K562 (cell line): ENCODE measurements at regions not wholly inside any gene's neighbourhood (a gene's known extent, or its start where the extent isn't known, plus 50 kb on each side); places are given as distances from the start of the nearest gene placed in this dataset.

Experiments
- ATF7 ChIP-seq: fragments of 450-650 bp; IDR thresholded peaks from 2 replicates; pipeline ENCODE4 v1.7.1; 2014; ENCODE audit warnings: mild to moderate bottlenecking, moderate library complexity
- CREM ChIP-seq: IDR thresholded peaks from 2 replicates; pipeline ENCODE4 v1.6.1; 2014; ENCODE audit warnings: antibody characterized with exemption, low read depth
- FOXK1 ChIP-seq: sonication (generic); formaldehyde crosslinking; IDR thresholded peaks from 2 replicates; pipeline ENCODE4 v1.8.0; 2022; ENCODE audit warnings: missing genetic modification reagents, mild to moderate bottlenecking, borderline replicate concordance
- JUN ChIP-seq, 2 experiments: sonication (generic) in 1 of 2; formaldehyde crosslinking in 1 of 2; IDR thresholded peaks; 2 replicates each; pipeline versions ENCODE4 v1.6.1 to v1.8.0; 2012 to 2022; ENCODE audit warnings: borderline replicate concordance in 2 of 2, mild to moderate bottlenecking in 2 of 2, improper control_type of control experiment in 1 of 2, low read depth in 1 of 2, low read length in 1 of 2, missing genetic modification reagents in 1 of 2
- MXI1 ChIP-seq: IDR thresholded peaks from 2 replicates; pipeline ENCODE4 v1.6.1; 2011; ENCODE audit warnings: low read depth, mild to moderate bottlenecking, improper control_type of control experiment, low read length
- NR2F6 ChIP-seq: fragments of 450-650 bp; formaldehyde crosslinking; IDR thresholded peaks from 2 replicates; pipeline ENCODE4 v1.4.0; 2020; ENCODE audit warnings: mild to moderate bottlenecking
- NRF1 ChIP-seq, 2 experiments: fragments of 450-650 bp; IDR thresholded peaks in 1 of 2; conservative IDR thresholded peaks in 1 of 2; 2 replicates each; pipeline ENCODE4 v1.6.1; 2014; ENCODE audit warnings: mild to moderate bottlenecking in 2 of 2
- RNF2 ChIP-seq: sonication (generic); IDR thresholded peaks from 2 replicates; pipeline ENCODE4 v1.6.1; 2016
- SMC3 ChIP-seq: conservative IDR thresholded peaks from 2 replicates; pipeline ENCODE4 v1.6.1; 2011; ENCODE audit warnings: low read depth, low read length, improper control_type of control experiment; ENCODE audit not compliant: insufficient read depth
- TCF7 ChIP-seq: sonication (generic); IDR thresholded peaks from 2 replicates; pipeline ENCODE4 v1.6.1; 2016; ENCODE audit warnings: antibody characterized with exemption, borderline replicate concordance
- ZNF121 ChIP-seq: sonication (generic); formaldehyde crosslinking; conservative IDR thresholded peaks from 2 replicates; pipeline ENCODE4 v1.8.0; 2022; ENCODE audit warnings: missing genetic modification reagents
- TF ChIP-seq, protein P1 (sequence below), 3 experiments: IDR thresholded peaks in 2 of 3; conservative IDR thresholded peaks in 1 of 3; 2 replicates each; pipeline ENCODE4 v1.5.1; 2011 to 2012; ENCODE audit warnings: low read length in 3 of 3, mild to moderate bottlenecking in 3 of 3, control low read depth in 2 of 3, improper control_type of control experiment in 1 of 3, inconsistent platforms in 1 of 3, low read depth in 1 of 3, mixed read lengths in 1 of 3, moderate library complexity in 1 of 3; ENCODE audit not compliant: insufficient read depth in 2 of 3
- TF ChIP-seq, protein P2 (sequence below): fragments of 250-450 bp; sonication (Bioruptor Pico); IDR thresholded peaks from 2 replicates; pipeline ENCODE4 v1.9.0; 2021; ENCODE audit warnings: mild to moderate bottlenecking
- TF ChIP-seq, protein P3 (sequence below), 2 experiments: fragments of 450-650 bp in 1 of 2; sonication (generic) in 1 of 2; formaldehyde crosslinking in 1 of 2; IDR thresholded peaks in 1 of 2; conservative IDR thresholded peaks in 1 of 2; 2 replicates each; pipeline versions ENCODE4 v1.6.1 to v1.8.1; 2016 to 2023; ENCODE audit warnings: mild to moderate bottlenecking in 2 of 2, moderate library complexity in 2 of 2, inconsistent platforms in 1 of 2, missing genetic modification reagents in 1 of 2

DNA sequence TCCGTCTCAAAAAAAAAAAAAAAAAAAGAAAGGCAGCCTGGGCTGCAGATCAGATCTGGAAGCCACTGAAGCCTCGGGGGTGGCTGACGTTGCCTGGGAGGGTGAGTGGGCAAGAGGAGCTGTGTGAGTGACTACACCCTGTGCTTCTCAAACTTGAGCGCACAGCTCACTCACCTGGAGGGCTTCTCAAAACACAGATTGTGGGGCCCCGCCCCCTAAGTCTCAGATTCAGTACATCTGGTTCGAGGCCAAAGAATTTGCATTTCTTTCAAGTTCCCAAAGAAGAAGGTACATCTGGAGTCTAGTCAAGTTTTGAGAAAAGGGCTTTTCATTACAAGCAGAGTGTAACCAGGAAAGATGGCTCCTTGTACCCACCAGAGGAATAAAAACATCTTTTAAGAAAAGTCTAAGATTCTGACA lies 97.7 kb upstream of the CAB39 start:
- TF ChIP-seq MXI1 (no peak), TCF7 (no peak), ZNF121 (CRISPR knock-in tag) (no peak), NRF1 (conservative IDR thresholded peaks at IDR 0.05 in 1 of 2, IDR thresholded peaks at IDR 0.05 in 1 of 2) (no peak), FOXK1 (CRISPR knock-in tag) (no peak), RNF2 (no peak), ATF7 (no peak), JUN (IDR thresholded peaks at IDR 0.05; ENCODE audit: borderline replicate concordance, low read depth, low read length) (no peak), JUN (CRISPR knock-in tag; IDR thresholded peaks at IDR 0.05; ENCODE audit: borderline replicate concordance) (no peak), CREM (0 out of 2 replicates have a peak, but pooled peaks have one; percentile 20), SMC3 (no peak), NR2F6 (CRISPR knock-in tag) (no peak)
- TF ChIP-seq, protein P1, sequence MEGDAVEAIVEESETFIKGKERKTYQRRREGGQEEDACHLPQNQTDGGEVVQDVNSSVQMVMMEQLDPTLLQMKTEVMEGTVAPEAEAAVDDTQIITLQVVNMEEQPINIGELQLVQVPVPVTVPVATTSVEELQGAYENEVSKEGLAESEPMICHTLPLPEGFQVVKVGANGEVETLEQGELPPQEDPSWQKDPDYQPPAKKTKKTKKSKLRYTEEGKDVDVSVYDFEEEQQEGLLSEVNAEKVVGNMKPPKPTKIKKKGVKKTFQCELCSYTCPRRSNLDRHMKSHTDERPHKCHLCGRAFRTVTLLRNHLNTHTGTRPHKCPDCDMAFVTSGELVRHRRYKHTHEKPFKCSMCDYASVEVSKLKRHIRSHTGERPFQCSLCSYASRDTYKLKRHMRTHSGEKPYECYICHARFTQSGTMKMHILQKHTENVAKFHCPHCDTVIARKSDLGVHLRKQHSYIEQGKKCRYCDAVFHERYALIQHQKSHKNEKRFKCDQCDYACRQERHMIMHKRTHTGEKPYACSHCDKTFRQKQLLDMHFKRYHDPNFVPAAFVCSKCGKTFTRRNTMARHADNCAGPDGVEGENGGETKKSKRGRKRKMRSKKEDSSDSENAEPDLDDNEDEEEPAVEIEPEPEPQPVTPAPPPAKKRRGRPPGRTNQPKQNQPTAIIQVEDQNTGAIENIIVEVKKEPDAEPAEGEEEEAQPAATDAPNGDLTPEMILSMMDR (IDR thresholded peaks at IDR 0.05 in 2 of 3, conservative IDR thresholded peaks at IDR 0.05 in 1 of 3; ENCODE audit: insufficient read depth in 2 of 3, low read depth in 1 of 3, low read length in 3 of 3), result no peak
- TF ChIP-seq, protein P2, sequence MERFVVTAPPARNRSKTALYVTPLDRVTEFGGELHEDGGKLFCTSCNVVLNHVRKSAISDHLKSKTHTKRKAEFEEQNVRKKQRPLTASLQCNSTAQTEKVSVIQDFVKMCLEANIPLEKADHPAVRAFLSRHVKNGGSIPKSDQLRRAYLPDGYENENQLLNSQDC (CRISPR knock-in tag), result no peak
- TF ChIP-seq, protein P3, sequence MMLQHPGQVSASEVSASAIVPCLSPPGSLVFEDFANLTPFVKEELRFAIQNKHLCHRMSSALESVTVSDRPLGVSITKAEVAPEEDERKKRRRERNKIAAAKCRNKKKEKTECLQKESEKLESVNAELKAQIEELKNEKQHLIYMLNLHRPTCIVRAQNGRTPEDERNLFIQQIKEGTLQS (IDR thresholded peaks at IDR 0.05), result no peak
- TF ChIP-seq, protein P3 (CRISPR knock-in tag; conservative IDR thresholded peaks at IDR 0.05), result no peak
